Endothelial cell of umbilical vein (primary cell): ENCODE measurements at regions not wholly inside any gene's neighbourhood (a gene's known extent, or its start where the extent isn't known, plus 50 kb on each side); places are given as distances from the start of the nearest gene placed in this dataset.

Experiments used
- BruUV-seq: library from RNA; stranded (reverse); fragments of 400-500 nt; replicated peaks from 2 replicates; lab custom pipeline; 2021; lab: Mats Ljungman, UMichigan
- CTCF ChIA-PET: fragments of 300-600, 350-600 bp; sonication (Branson Sonifier 250); formaldehyde crosslinking; loops from one replicate; lab custom pipeline; 2021; ENCODE audit warnings: antibody characterized with exemption, inconsistent platforms; lab: Charles Lee
- POLR2A ChIA-PET: fragments of 300-600, 350-600 bp; sonication (Branson Sonifier 250); formaldehyde crosslinking; loops from one replicate; lab custom pipeline; 2021; ENCODE audit warnings: antibody characterized with exemption, inconsistent platforms; lab: Charles Lee
- DNase-seq: peaks from one replicate; pipeline ENCODE4 v3.0.0-alpha.2; 2011; ENCODE audit warnings: low read depth, low spot score
- FAIRE-seq: peaks from 2 replicates; lab custom pipeline; 2011; peaks lifted over from hg19 to GRCh38; lab: Jason Lieb, UNC
- H2AFZ ChIP-seq: 2 replicates; pipeline ENCODE4 v1.6.0; 2012; ENCODE audit warnings: low read depth, low read length, control low read depth, inconsistent platforms
- H3K27ac ChIP-seq: 2 replicates; pipeline ENCODE4 v1.5.1; 2011; ENCODE audit warnings: low read depth, mild to moderate bottlenecking, control low read depth, low read length, moderate library complexity; ENCODE audit not compliant: insufficient read depth
- H3K27me3 ChIP-seq, 2 experiments: 2 replicates each; pipeline versions ENCODE4 v1.6.0 to v1.6.1; 2011; ENCODE audit warnings: low read length in 2 of 2, mixed read lengths in 1 of 2; ENCODE audit not compliant: control insufficient read depth in 2 of 2, insufficient read depth in 2 of 2
- H3K36me3 ChIP-seq, 2 experiments: 2 replicates in 1 of 2; 3 replicates in 1 of 2; pipeline ENCODE4 v1.5.1; 2011; ENCODE audit warnings: low read length in 2 of 2, mild to moderate bottlenecking in 1 of 2, moderate library complexity in 1 of 2; ENCODE audit not compliant: control insufficient read depth in 2 of 2, insufficient read depth in 2 of 2; ENCODE audit errors: extremely low read depth in 1 of 2
- H3K4me1 ChIP-seq: 3 replicates; pipeline ENCODE4 v1.5.1; 2011; ENCODE audit warnings: mild to moderate bottlenecking, low read length; ENCODE audit not compliant: control insufficient read depth, insufficient read depth; ENCODE audit errors: extremely low read depth
- H3K4me2 ChIP-seq: 2 replicates; pipeline ENCODE4 v1.6.1; 2011; ENCODE audit warnings: low read length, control low read depth, mixed read lengths; ENCODE audit not compliant: insufficient read depth
- H3K4me3 ChIP-seq, 3 experiments: fragments of 200-600 bp in 1 of 3; sonication (generic), shearing (Covaris generic) in 1 of 3; replicated peaks in 1 of 3; 2 replicates each; pipeline ENCODE4 v1.5.1; 2011 to 2016; ENCODE audit warnings: control low read depth in 3 of 3, low read length in 3 of 3, mild to moderate bottlenecking in 2 of 3, inconsistent platforms in 1 of 3, low read depth in 1 of 3, moderate library complexity in 1 of 3; ENCODE audit not compliant: insufficient read depth in 1 of 3
- H3K79me2 ChIP-seq: 2 replicates; pipeline ENCODE4 v1.6.0; 2012; ENCODE audit warnings: low read length, inconsistent platforms; ENCODE audit not compliant: control insufficient read depth, insufficient read depth
- H3K9ac ChIP-seq: replicated peaks from 2 replicates; pipeline ENCODE3; 2011; ENCODE audit warnings: low read length, control low read depth; ENCODE audit not compliant: insufficient read depth; ENCODE audit errors: extremely low read depth
- H3K9me1 ChIP-seq: replicated peaks from 3 replicates; pipeline ENCODE4 v1.6.0; 2011; ENCODE audit warnings: mild to moderate bottlenecking, low read length; ENCODE audit not compliant: control insufficient read depth, insufficient read depth; ENCODE audit errors: extremely low read depth
- H3K9me3 ChIP-seq: replicated peaks from 2 replicates; pipeline ENCODE4 v1.5.1; 2012; ENCODE audit warnings: low read length, inconsistent platforms; ENCODE audit not compliant: control insufficient read depth, insufficient read depth
- H4K20me1 ChIP-seq: replicated peaks from 2 replicates; pipeline ENCODE3; 2011; ENCODE audit warnings: mild to moderate bottlenecking, low read length; ENCODE audit not compliant: control insufficient read depth, insufficient read depth; ENCODE audit errors: extremely low read depth
- CTCF ChIP-seq, 2 donors: IDR thresholded peaks; 1 replicate in 1 of 2; 2 replicates in 1 of 2; pipeline ENCODE4 v1.5.1; 2011; ENCODE audit warnings: low read length in 2 of 2, mild to moderate bottlenecking in 2 of 2, moderate library complexity in 2 of 2, control low read depth in 1 of 2, inconsistent platforms in 1 of 2, low read depth in 1 of 2; ENCODE audit not compliant: insufficient read depth in 1 of 2; ENCODE audit errors: extremely low read depth in 1 of 2
- EZH2 ChIP-seq: IDR thresholded peaks from 2 replicates; pipeline ENCODE4 v1.6.1; 2012; ENCODE audit warnings: borderline replicate concordance, low read depth, mild to moderate bottlenecking, moderate library complexity, low read length, inconsistent platforms; ENCODE audit not compliant: severe bottlenecking
- FOS ChIP-seq: IDR thresholded peaks from 2 replicates; pipeline ENCODE4 v1.6.1; 2011; ENCODE audit warnings: mild to moderate bottlenecking, low read length, moderate library complexity, borderline replicate concordance; ENCODE audit not compliant: insufficient read depth
- GATA2 ChIP-seq: IDR thresholded peaks from 2 replicates; pipeline ENCODE4 v1.7.0; 2011; ENCODE audit warnings: low read depth, mild to moderate bottlenecking, moderate library complexity, mixed read lengths, low read length; ENCODE audit not compliant: insufficient read length, insufficient read depth
- JUN ChIP-seq: IDR thresholded peaks from 2 replicates; pipeline ENCODE4 v1.6.1; 2011; ENCODE audit warnings: borderline replicate concordance, low read depth; ENCODE audit not compliant: insufficient read length, insufficient read depth
- MAX ChIP-seq: IDR thresholded peaks from 2 replicates; pipeline ENCODE4 v1.6.1; 2011; ENCODE audit not compliant: insufficient read depth, insufficient read length
- MYC ChIP-seq: IDR thresholded peaks from one replicate; pipeline ENCODE4 v1.6.1; 2011; ENCODE audit warnings: mild to moderate bottlenecking, low read depth, low read length
- POLR2A ChIP-seq: IDR thresholded peaks from 2 replicates; pipeline ENCODE4 v1.6.1; 2012; ENCODE audit warnings: low read depth, mild to moderate bottlenecking, control low read depth, low read length
- POLR2AphosphoS5 ChIP-seq: IDR thresholded peaks from 2 replicates; pipeline ENCODE4 v1.6.1; 2012; ENCODE audit warnings: low read depth, mild to moderate bottlenecking, control low read depth, low read length, moderate library complexity; ENCODE audit not compliant: insufficient read depth
- dilution Hi-C: fragments of 300-500 bp; cut with MboI; formaldehyde crosslinking; loops from one replicate; pipeline ENCODE4 v1.15.0; 2019; ENCODE audit warnings: low sequenced_read_pairs; ENCODE audit not compliant: extremely low pct_ligation_motif_present
- intact Hi-C: fragments of 100-400 bp; cut with micrococcal nuclease; formaldehyde crosslinking; loops from one replicate; pipeline ENCODE4 v1.10.0; 2022

GRCh38 chr3:148546959-148547358, 150.7 kb upstream of the AGTR1 start:
- Histone ChIP-seq H3K9me1 (no peaks in the 10 kb centered on the region), H3K79me2 (no peaks in the 10 kb centered on the region), H3K4me3 (no peak overlapping the region), H3K4me2 (no peak overlapping the region), H3K36me3 (no peaks in the 10 kb centered on the region), H3K27ac (no peak overlapping the region), H4K20me1 (no peaks in the 10 kb centered on the region), H2AFZ (no peak overlapping the region), H3K4me1 (no peaks in the 10 kb centered on the region), H3K27me3 (no peaks in the 10 kb centered on the region), H3K9ac (no peak overlapping the region), H3K9me3 (no peaks in the 10 kb centered on the region)
- FAIRE-seq (no peak), DNase-seq (no peak)
- intact Hi-C loops = no loop called here
- TF ChIP-seq JUN (no peak), FOS (no peak), POLR2A (no peak), GATA2 (no peak), EZH2 (no peak), CTCF (IDR thresholded peaks at IDR 0.05; ENCODE audit: extremely low read depth in 1 of 2, insufficient read depth in 1 of 2, low read depth in 1 of 2, low read length in 2 of 2) (no peak), MAX (no peak), POLR2AphosphoS5 (no peak), MYC (no peak)
- no TSS peak for BruUV-seq
- POLR2A ChIA-PET = no interaction called here
- CTCF ChIA-PET = no interaction called here
- dilution Hi-C loops = no loop called here
